ENCODE measurements at regions not wholly inside any gene's neighbourhood (a gene's known extent, or its start where the extent isn't known, plus 50 kb on each side); places are given as distances from the start of the nearest gene placed in this dataset.

DNA sequence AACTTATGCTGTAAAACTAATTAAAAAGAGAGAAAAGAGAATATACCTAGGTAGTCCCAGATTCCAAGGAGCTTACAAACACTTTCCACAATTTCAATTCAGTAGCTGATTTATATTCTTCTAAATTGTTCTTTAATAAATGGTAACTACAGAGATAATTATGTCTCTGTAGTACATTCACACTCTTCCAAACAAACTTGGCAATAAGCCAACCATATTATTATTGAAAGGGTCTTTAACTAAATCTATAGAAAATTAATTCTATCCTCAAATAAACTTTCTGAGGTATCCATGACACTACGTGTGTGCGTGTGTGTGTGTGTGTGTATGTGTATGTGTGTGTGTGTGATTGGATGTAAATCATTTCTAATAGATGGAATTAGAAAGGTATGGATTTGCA is 217.4 kb upstream of the EYS start:
- Histone ChIP-seq H3K36me3 (ENCODE audit: control insufficient read depth, insufficient read depth, low read length) (no peaks in the 10 kb centered on the region), H3K9me3 (ENCODE audit: control insufficient read depth, insufficient read depth, low read length) (peaks cover 9% of the 10 kb centered on the region), H3K4me3 (ENCODE audit: low read length) (no peak overlapping the region), H3K27ac (ENCODE audit: low read length) (no peak overlapping the region), H3K4me1 (ENCODE audit: control insufficient read depth, insufficient read depth, low read length) (no peaks in the 10 kb centered on the region), H3K27me3 (ENCODE audit: control insufficient read depth, insufficient read depth, low read length) (no peaks in the 10 kb centered on the region)
- H3K9me3 Mint-ChIP-seq: peaks cover 17 to 28% of the 10 kb centered on the region in 2 donors
- no peaks in the 10 kb centered on the region for H3K27me3 Mint-ChIP-seq (ENCODE audit: low read depth in 2 of 2)
- WGBS (ENCODE audit: insufficient coverage): no CpG with 5 or more reads among the region's 2 CpGs
- no peak for DNase-seq
- ATAC-seq: no peak
- no peak overlapping the region for H3K27ac Mint-ChIP-seq
- H3K4me1 Mint-ChIP-seq: no peaks in the 10 kb centered on the region
- peaks cover 7% of the 10 kb centered on the region for H3K36me3 Mint-ChIP-seq
- H3K4me3 Mint-ChIP-seq: no peak overlapping the region
- intact Hi-C loops (cut with micrococcal nuclease): no loop called here
- TF ChIP-seq, protein P1, sequence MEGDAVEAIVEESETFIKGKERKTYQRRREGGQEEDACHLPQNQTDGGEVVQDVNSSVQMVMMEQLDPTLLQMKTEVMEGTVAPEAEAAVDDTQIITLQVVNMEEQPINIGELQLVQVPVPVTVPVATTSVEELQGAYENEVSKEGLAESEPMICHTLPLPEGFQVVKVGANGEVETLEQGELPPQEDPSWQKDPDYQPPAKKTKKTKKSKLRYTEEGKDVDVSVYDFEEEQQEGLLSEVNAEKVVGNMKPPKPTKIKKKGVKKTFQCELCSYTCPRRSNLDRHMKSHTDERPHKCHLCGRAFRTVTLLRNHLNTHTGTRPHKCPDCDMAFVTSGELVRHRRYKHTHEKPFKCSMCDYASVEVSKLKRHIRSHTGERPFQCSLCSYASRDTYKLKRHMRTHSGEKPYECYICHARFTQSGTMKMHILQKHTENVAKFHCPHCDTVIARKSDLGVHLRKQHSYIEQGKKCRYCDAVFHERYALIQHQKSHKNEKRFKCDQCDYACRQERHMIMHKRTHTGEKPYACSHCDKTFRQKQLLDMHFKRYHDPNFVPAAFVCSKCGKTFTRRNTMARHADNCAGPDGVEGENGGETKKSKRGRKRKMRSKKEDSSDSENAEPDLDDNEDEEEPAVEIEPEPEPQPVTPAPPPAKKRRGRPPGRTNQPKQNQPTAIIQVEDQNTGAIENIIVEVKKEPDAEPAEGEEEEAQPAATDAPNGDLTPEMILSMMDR (IDR thresholded peaks at IDR 0.05): no peak

DNA sequence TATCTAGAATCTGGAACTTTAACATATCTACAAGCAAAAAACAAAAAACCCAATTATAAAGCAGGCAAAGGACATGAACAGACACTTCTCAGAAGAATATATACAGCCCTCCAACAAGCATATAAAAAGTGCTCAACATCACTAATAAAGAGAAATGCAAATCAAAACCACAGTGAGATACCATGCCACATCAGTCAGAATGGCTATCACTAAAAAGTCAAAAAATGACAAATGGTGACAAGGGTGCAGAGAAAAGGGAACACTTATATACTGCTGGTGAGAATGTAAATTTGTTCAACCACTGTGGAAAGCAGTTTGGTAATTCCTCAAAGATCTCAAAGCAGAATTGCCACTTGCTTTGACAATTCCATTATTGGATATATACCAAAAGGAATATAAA is 215.0 kb upstream of the EYS start:
- no peak for DNase-seq
- Histone ChIP-seq H3K4me1 (ENCODE audit: control insufficient read depth, insufficient read depth, low read length) (no peaks in the 10 kb centered on the region), H3K36me3 (ENCODE audit: control insufficient read depth, insufficient read depth, low read length) (no peaks in the 10 kb centered on the region), H3K27ac (ENCODE audit: low read length) (no peak overlapping the region), H3K27me3 (ENCODE audit: control insufficient read depth, insufficient read depth, low read length) (no peaks in the 10 kb centered on the region), H3K4me3 (ENCODE audit: low read length) (no peak overlapping the region), H3K9me3 (ENCODE audit: control insufficient read depth, insufficient read depth, low read length) (peaks cover 2% of the 10 kb centered on the region)
- no peaks in the 10 kb centered on the region for H3K27me3 Mint-ChIP-seq (ENCODE audit: low read depth in 2 of 2)
- no peaks in the 10 kb centered on the region for H3K4me1 Mint-ChIP-seq
- TF ChIP-seq, protein P1 (IDR thresholded peaks at IDR 0.05): no peak
- H3K36me3 Mint-ChIP-seq: peaks cover 7% of the 10 kb centered on the region
- no peak overlapping the region for H3K4me3 Mint-ChIP-seq
- H3K9me3 Mint-ChIP-seq: peaks cover 16 to 24% of the 10 kb centered on the region in 2 donors
- H3K27ac Mint-ChIP-seq: no peak overlapping the region
- intact Hi-C loops (cut with micrococcal nuclease): no loop called here
- no peak for ATAC-seq

DNA sequence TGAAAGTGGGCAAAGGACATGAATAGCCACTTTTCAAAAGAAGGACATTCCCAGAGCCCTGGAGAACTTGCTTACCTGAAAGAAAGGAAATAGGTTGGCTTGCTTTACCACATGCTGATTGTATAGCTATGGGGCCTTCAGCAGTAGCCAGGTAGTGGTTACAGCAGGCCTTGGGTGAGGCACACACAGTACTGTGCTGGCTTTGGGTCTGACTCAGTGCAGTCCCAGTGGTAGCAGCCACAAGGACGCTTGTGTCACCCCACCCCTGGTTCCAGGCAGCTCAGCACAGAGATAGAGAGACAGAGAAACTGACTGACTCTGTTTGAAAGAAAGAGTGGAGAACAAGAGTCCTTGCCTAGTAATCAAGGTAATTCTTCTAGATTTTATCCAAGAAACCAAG is 201.0 kb upstream of the EYS start:
- peaks cover 20 to 37% of the 10 kb centered on the region in 2 donors for H3K9me3 Mint-ChIP-seq
- WGBS (ENCODE audit: insufficient coverage): 45% methylated on average over 1 of the region's 1 CpG
- H3K27ac Mint-ChIP-seq: no peak overlapping the region
- no peak for ATAC-seq
- no peak overlapping the region for H3K4me3 Mint-ChIP-seq
- no peaks in the 10 kb centered on the region for H3K4me1 Mint-ChIP-seq
- H3K27me3 ChIP-seq (ENCODE audit: control insufficient read depth, insufficient read depth, low read length): no peaks in the 10 kb centered on the region
- no peaks in the 10 kb centered on the region for H3K27me3 Mint-ChIP-seq (ENCODE audit: low read depth in 2 of 2)
- H3K4me3 ChIP-seq (ENCODE audit: low read length): no peak overlapping the region
- H3K36me3 ChIP-seq (ENCODE audit: control insufficient read depth, insufficient read depth, low read length): no peaks in the 10 kb centered on the region
- peaks cover 38% of the 10 kb centered on the region for H3K36me3 Mint-ChIP-seq
- intact Hi-C loops (cut with micrococcal nuclease): no loop called here
- no peak for DNase-seq
- H3K4me1 ChIP-seq (ENCODE audit: control insufficient read depth, insufficient read depth, low read length): no peaks in the 10 kb centered on the region
- H3K9me3 ChIP-seq (ENCODE audit: control insufficient read depth, insufficient read depth, low read length): peaks cover 6% of the 10 kb centered on the region
- H3K27ac ChIP-seq (ENCODE audit: low read length): no peak overlapping the region
- TF ChIP-seq, protein P1 (IDR thresholded peaks at IDR 0.05): no peak

DNA sequence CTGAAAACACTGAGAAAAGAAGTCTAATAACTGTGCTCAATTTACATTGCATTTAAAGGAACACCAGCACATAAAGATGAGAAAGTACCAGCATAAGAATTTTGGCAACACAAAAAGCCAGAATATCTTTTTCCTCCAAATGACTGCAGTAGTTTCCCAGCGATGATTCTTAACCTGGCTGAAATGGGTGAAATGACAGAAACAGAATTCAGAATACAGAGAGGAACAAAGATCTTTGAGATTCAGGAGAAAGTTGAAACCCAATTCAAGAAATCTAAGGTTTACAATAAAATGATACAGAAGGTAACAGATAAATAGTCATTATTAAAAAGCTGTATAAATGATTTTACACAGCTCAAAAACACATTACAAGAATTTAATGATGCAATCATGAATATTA is 197.0 kb upstream of the EYS start:
- WGBS (ENCODE audit: insufficient coverage): 90% methylated on average over 1 of the region's 1 CpG
- H3K36me3 Mint-ChIP-seq: peaks cover 26% of the 10 kb centered on the region
- H3K4me1 Mint-ChIP-seq: no peaks in the 10 kb centered on the region
- Histone ChIP-seq H3K27me3 (ENCODE audit: control insufficient read depth, insufficient read depth, low read length) (no peaks in the 10 kb centered on the region), H3K4me1 (ENCODE audit: control insufficient read depth, insufficient read depth, low read length) (no peaks in the 10 kb centered on the region), H3K27ac (ENCODE audit: low read length) (no peak overlapping the region), H3K4me3 (ENCODE audit: low read length) (no peak overlapping the region), H3K36me3 (ENCODE audit: control insufficient read depth, insufficient read depth, low read length) (no peaks in the 10 kb centered on the region), H3K9me3 (ENCODE audit: control insufficient read depth, insufficient read depth, low read length) (peaks cover 9% of the 10 kb centered on the region)
- no peak for ATAC-seq
- intact Hi-C loops (cut with micrococcal nuclease): no loop called here
- H3K27me3 Mint-ChIP-seq (ENCODE audit: low read depth in 2 of 2): no peaks in the 10 kb centered on the region
- H3K4me3 Mint-ChIP-seq: no peak overlapping the region
- peaks cover 14 to 32% of the 10 kb centered on the region in 2 donors for H3K9me3 Mint-ChIP-seq
- no peak overlapping the region for H3K27ac Mint-ChIP-seq
- DNase-seq: no peak
- TF ChIP-seq, protein P1 (IDR thresholded peaks at IDR 0.05): no peak
